ENCODE measurements at regions not wholly inside any gene's neighbourhood (a gene's known extent, or its start where the extent isn't known, plus 50 kb on each side); places are given as distances from the start of the nearest gene placed in this dataset.

DNA sequence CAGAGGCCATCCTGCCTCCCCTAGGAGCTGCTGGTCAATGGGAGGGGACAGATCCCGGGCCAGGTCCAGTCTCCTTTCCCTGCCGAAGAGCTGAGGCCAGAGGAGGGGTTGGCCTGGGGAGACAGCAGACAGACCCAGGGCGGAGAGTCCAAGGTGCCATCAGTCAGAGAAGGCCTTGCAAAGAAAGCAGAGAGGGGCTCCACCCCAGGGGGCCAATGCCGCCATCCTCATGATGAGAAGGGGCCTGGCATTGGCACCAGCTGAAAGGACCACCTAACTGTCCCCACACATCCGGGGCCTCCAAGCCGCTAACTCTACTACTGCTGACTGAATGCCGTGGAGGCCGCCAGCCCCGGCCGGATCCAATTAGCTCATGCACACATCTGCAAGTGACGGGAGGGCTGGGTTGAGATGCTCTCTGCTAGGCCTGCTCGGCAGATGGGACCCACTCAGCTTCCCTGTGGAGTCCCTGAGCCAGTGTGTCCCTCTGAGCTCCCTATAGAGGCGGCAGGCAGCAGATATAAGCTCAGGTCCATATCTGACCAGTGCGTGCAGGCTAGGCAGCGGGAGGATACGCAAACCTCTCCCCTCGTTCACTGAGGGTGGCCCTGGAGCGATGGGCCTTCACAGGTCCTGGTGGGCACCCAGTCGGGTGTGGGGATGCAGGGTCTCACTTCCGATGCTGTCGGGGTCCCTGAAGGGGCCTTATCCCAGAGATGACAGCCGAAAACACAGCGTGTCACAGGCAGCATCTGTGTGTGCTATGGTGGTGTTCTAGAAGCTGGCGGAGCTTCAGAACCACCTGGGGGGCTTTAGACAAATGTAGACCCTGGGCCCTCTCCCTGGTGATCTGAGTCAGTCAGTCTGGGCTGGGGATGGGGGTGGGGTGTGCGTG lies 183.9 kb downstream of the CTTN start:
- TF ChIP-seq ARNT (IDR thresholded peaks at IDR 0.05) (no peak), L3MBTL2 (conservative IDR thresholded peaks at IDR 0.05) (no peak), ZNF384 (IDR thresholded peaks at IDR 0.05) (no peak), SP1 (IDR thresholded peaks at IDR 0.05) (no peak)

Measured in HEK293T (cell line).